GM12872 (cell line): ENCODE measurements at regions not wholly inside any gene's neighbourhood (a gene's known extent, or its start where the extent isn't known, plus 50 kb on each side); places are given as distances from the start of the nearest gene placed in this dataset.

Source experiments
- CTCF ChIP-seq: IDR thresholded peaks from 3 replicates; pipeline ENCODE4 v1.5.1; 2011; ENCODE audit warnings: low read depth, mild to moderate bottlenecking, low read length, moderate library complexity; ENCODE audit not compliant: insufficient read depth

GRCh38 chr2:157185476-157186227 lies 71.9 kb upstream of the GALNT5 start:
- no peak for TF ChIP-seq CTCF

GRCh38 chr2:157190151-157190550 lies 67.4 kb upstream of the GALNT5 start:
- TF ChIP-seq CTCF, result no peak

- no peak for TF ChIP-seq CTCF
These were observed 66.3 kb upstream of the GALNT5 start for GRCh38 chr2:157191186-157191585.

GRCh38 chr2:157192445-157193423 lies 64.8 kb upstream of the GALNT5 start:
- no peak for TF ChIP-seq CTCF

GRCh38 chr2:157193461-157193860 lies 64.0 kb upstream of the GALNT5 start:
- TF ChIP-seq CTCF, result no peak

- peak; percentile 60 for TF ChIP-seq CTCF
These were observed 63.3 kb upstream of the GALNT5 start for GRCh38 chr2:157194097-157194688.

GRCh38 chr2:157194844-157195243 lies 62.7 kb upstream of the GALNT5 start:
- no peak for TF ChIP-seq CTCF
